HG03521 (cell line): ENCODE measurements at regions not wholly inside any gene's neighbourhood (a gene's known extent, or its start where the extent isn't known, plus 50 kb on each side); places are given as distances from the start of the nearest gene placed in this dataset.
"Not testable (repeated sequence)": the region's sequence is repeated elsewhere in the genome, so short reads cannot be mapped to it uniquely, and the experiment has no call there.

Source experiments
- ATAC-seq: cut with Tn5 transposase; IDR thresholded peaks from one replicate; pipeline ENCODE4 v1.9.1; 2021; ENCODE audit warnings: mild to moderate bottlenecking, moderate library complexity; ENCODE audit not compliant: unreplicated experiment

DNA sequence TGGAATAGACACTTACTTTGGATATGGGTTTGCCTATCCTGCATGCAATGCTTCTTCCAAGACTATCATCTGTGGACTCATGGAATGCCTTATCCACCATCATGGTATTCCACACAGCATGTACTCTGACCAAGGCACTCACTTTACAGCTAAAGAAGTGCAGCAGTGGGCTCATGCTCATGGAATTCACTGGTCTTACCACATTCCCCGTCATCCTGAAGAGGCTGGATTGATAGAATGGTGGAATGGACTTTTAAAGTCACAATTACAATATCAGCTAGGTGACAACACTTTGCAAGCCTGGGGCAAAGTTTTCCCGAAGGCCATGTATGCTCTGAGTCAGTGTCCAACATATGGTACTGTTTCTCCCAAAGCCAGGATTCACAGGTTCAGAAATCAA is 199.1 kb downstream of the GJA1 start:
- not testable (repeated sequence) for ATAC-seq

- no peak for ATAC-seq
Observed at GRCh38 chr6:121635355-121635754, 199.9 kb downstream of the GJA1 start.

DNA sequence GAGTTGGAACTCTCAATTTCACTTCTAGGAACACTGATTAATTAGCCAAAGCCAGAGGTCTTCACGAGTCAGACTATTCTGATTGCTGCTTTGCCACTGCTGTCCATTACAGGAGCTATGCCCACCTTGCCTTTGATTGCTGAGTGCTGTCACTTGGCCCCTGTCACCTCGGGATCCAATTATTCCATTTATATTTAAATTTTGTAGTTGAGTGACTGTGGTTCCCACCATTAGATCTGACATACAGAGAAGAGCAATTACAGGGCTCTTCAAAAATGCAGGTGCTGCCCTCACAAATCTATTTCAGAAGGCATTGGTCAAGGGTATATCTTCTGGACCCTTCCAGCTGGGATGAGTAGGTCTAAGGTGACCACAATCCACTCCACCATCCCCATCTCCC is 200.8 kb downstream of the GJA1 start:
- not testable (repeated sequence) for ATAC-seq

- no peak for ATAC-seq
Observed at GRCh38 chr6:121639021-121639420, 203.6 kb downstream of the GJA1 start.

GRCh38 chr6:121641158-121641557 is 205.7 kb downstream of the GJA1 start:
- ATAC-seq, result no peak

- ATAC-seq, result no peak
Observed at GRCh38 chr6:121645100-121645745, 209.8 kb downstream of the GJA1 start.

DNA sequence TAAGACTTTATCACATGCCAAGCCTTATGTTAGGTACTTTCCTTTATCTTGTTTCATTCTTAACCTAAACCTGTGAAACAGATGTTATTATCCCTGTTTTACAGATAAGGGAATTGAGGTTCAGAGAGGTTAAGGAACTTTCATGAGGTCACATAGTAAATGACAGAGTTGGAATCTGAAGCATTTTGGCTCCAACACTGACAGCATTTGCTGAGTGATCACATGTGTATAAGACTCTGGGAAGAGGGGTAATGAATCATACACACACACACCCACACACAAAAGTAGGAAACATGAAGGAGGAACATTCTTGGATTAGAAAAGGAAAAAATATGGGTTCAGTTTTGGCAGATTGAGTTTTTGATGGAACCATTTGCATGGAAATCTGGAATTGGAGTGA is 212.5 kb downstream of the GJA1 start:
- ATAC-seq, result no peak

- no peak for ATAC-seq
Observed at GRCh38 chr6:121649951-121650350, 214.5 kb downstream of the GJA1 start.

DNA sequence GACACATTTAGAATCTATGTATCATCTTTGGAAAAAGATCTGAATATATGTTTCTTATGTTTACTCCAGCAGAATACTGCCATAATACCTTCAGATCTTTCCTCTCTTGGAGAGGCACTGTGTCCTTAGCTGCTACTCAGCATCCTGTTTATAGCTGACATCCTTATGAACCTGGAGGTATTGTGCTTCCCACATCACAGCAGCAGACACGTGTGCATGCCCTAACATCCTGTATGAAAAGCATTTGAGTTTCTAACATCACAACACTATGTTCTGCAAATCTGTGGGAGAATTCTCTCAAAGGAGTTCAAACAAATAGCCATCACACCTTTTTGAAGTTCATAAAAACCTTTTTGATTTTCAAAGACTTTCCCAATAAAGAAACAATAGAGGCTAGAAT is 216.0 kb downstream of the GJA1 start:
- no peak for ATAC-seq

GRCh38 chr6:121652223-121652622 is 216.8 kb downstream of the GJA1 start:
- no peak for ATAC-seq

- ATAC-seq, result no peak
Observed at GRCh38 chr6:121652726-121653623, 217.5 kb downstream of the GJA1 start.

- no peak for ATAC-seq
Observed at GRCh38 chr6:121653624-121654008, 218.2 kb downstream of the GJA1 start.

DNA sequence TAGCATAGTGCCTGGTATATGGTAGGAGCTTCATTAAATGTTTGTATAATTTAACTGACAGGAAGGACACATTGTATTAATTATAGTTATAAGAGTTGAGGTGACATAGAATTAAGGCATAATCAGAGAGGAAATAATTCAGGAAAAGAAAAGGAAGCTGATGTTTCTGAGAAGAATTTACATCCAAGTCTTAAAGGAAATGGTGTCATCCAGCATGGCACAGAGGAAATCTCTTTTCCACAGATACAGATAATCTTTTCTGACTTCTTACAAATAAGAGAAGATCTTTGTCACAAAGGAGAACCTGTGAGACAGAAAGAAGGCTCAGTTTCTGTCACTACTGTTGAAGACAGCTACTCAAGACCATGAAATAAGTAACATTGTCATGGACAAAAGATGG is 222.5 kb downstream of the GJA1 start:
- no peak for ATAC-seq

- no peak for ATAC-seq
Observed at GRCh38 chr6:121660277-121660676, 224.8 kb downstream of the GJA1 start.

DNA sequence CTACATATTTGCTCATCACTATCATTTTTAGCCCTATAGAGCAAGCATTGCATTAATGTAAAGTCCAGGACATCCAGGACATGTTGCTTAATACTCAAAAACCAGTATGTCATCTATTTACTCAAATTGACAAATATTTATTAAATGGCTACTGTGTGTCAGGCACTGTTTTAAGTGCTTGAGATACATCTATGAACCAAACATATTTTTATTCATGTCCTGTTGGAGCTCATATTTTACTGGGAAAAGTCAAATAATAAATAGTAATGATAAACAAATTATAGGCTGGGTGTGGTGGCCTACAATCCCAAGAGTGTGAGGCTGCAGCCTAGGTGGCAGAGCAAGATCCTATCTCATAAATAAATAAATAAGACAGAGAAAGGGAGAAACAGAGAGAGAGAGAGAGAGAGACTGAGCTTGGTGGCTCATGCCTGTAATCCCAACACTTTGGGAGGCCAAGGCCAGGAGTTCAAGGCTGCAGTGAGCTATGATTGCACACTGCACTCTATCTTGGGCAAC is 227.9 kb downstream of the GJA1 start:
- ATAC-seq, result no peak

- no peak for ATAC-seq
Observed at GRCh38 chr6:121664158-121664557, 228.7 kb downstream of the GJA1 start.

DNA sequence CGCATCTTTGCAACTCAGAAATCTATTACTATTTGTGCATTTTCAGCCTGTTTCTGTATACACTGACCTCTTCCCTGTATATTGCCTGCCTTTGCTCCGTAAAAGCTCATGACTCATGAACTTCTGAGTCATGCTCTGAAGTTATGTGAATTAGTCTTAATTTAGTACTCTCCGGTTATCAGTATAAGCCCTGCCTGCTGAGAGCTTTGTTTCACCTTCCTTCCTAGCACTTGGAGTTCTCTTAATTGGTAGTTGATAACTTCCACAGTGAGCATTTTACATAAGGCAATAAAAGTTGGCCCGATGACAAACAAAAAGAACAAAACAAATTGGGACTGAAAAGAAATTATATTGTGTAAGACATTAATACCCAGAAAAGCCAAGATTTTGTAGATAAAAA is 231.4 kb downstream of the GJA1 start:
- no peak for ATAC-seq

DNA sequence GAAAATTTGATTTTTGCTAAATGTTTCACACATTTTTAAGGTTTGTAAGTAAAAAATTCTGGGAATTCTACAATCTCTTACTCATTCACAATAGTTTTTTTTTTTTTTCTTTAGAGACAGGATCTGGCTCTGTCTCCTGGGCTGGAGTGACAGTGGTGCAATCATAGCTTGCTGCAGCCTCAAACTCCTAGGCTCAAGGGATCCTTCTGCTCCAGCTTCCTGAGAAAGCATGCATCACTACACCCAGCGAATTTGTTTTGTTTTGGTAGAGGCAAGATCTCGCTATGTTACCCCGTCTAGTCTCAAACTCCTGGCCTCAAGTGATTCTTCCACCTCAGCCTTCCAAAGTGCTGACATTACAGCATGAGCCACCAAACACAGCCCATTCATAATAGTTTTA is 232.8 kb downstream of the GJA1 start:
- no peak for ATAC-seq

DNA sequence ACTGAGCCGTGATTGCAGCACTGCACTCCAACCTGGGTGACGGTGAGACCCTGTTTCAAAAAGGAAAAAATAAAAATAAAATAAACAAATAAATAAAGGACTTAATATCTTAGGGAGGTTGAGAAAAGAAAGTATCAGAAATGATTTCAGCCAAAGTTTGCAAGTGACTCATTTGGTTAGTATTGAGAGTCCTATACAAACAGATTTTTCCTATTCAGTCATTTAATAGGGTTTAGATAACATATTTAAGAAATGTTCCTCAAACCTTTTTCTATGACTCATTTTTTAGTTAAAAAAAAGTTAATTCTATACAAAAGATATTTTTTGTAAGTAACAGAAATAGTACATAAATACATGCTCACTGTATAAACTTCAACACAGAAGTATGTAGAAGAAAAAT is 235.1 kb downstream of the GJA1 start:
- ATAC-seq, result no peak

- no peak for ATAC-seq
Observed at GRCh38 chr6:121677571-121677970, 242.1 kb downstream of the GJA1 start.

GRCh38 chr6:121678245-121678644 is 242.8 kb downstream of the GJA1 start:
- no peak for ATAC-seq

DNA sequence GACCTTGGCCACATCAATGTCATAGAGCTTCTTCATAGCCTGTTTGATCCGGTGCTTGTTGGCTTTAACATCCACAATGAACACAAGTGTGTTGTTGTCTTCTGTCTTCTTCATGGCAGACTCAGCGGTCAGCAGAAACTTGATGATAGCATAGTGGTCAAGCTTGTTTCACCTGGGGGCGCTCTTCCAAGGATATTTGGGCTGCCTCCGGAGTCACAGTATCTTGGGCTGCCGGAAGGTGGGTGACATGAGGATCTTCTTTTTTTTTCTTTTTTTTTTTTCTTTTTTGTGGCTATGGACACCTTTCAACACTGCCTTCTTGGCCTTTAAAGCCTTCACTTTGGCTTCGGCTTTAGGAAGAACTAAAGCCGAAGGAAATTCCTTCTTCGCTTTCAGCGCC is 244.6 kb downstream of the GJA1 start:
- no peak for ATAC-seq
